ENCODE measurements at regions not wholly inside any gene's neighbourhood (a gene's known extent, or its start where the extent isn't known, plus 50 kb on each side); places are given as distances from the start of the nearest gene placed in this dataset.

DNA sequence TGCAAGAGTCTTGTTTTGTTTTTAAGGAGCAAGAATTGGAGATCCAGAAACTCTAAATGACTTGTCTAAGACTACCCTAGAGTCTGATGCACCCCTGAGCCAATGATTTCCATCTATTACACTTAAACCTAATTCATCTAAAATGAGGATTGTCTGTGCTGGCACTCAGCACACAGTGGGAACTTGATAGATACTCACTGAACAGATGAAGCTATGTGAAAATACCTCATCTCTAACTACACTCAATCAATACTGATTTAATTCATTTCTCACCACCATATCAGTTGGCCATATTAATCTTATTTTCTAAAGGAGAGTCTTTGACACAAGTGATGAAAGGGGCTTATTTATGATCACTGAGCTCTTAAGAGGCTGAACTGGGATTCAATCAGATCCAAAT is 262.1 kb downstream of the HS3ST1 start:
- TF ChIP-seq CTCF (IDR thresholded peaks at IDR 0.05) = no peak
- no peak for TF ChIP-seq POLR2A (IDR thresholded peaks at IDR 0.05)
- TF ChIP-seq POLR2AphosphoS5 (IDR thresholded peaks at IDR 0.05) = no peak
- no peak for TF ChIP-seq EP300 (IDR thresholded peaks at IDR 0.05)
- no peaks in the 10 kb centered on the region for H3K4me1 ChIP-seq
- ATAC-seq = no peak

DNA sequence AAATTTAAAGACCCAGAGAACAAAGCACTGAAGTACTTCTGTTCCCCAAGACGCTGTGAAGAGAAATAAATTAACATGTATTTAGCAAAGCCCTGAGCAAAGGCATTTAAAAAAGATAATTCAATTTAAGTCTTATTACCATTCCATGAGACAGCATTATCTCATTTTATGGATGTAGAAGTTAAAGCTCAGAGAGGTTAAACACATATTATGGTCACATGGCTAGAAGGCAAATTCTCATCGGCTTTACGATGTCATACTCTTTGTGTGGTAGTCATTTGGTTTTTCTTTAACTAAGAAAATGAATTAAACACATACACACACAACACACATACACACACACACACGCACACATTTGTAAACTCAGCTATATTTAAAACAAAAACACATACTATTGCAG is 262.7 kb downstream of the HS3ST1 start:
- WGBS, 2 donors (ENCODE audit: low coverage in 1 of 2) = 77 to 92% methylated on average over 4 of the region's 4 CpGs
- H3K4me3 ChIP-seq = no peak overlapping the region
- no peaks in the 10 kb centered on the region for H3K4me1 ChIP-seq
- no peaks in the 10 kb centered on the region for H3K9me3 ChIP-seq
- no peaks in the 10 kb centered on the region for H3K27me3 ChIP-seq
- H3K27ac ChIP-seq = no peak overlapping the region
- TF ChIP-seq CTCF (IDR thresholded peaks at IDR 0.05) (no peak), POLR2A (IDR thresholded peaks at IDR 0.05) (no peak)
- no peak for ATAC-seq
- no peaks in the 10 kb centered on the region for H3K36me3 ChIP-seq

More for the DNA sequence above, 262.1 kb downstream of the HS3ST1 start:
- Histone ChIP-seq H3K9me3 (no peaks in the 10 kb centered on the region), H3K27ac (no peak overlapping the region), H3K27me3 (no peaks in the 10 kb centered on the region), H3K4me3 (no peak overlapping the region), H3K36me3 (no peaks in the 10 kb centered on the region)

DNA sequence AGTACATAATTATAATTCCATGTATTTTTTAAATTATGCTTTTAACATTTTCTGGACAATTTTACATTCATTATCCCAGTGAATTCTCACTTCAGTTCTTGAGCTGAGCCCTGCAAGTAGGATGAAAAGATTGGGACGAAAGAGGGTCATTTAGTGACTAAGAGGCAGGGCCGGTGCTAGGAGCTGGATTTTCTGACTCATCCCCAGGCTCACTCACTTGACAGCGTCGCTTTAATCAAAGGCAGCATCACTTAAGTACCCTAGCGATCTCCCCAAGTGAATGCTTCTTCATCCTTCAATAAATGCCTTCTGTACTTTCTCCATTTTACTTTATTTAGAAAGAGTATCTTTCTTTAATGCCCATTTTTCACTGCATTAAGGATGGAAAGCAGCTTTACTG is 263.6 kb downstream of the HS3ST1 start:
- WGBS, 2 donors (ENCODE audit: low coverage in 1 of 2) = 34 to 54% methylated on average over 3 to 5 of the region's 5 CpGs
- H3K36me3 ChIP-seq = no peaks in the 10 kb centered on the region

GRCh38 chr4:11160288-11160687 is 268.4 kb downstream of the HS3ST1 start:
- Histone ChIP-seq H3K9me3 (no peaks in the 10 kb centered on the region), H3K4me1 (peaks cover 0 to 4% (median 0%) of the 10 kb centered on the region in 3 donors), H3K27me3 (no peaks in the 10 kb centered on the region), H3K4me3 (no peak overlapping the region), H3K36me3 (no peaks in the 10 kb centered on the region), H3K27ac (no peak overlapping the region)
- TF ChIP-seq CTCF (IDR thresholded peaks at IDR 0.05) (no peak), POLR2AphosphoS5 (IDR thresholded peaks at IDR 0.05) (no peak), EP300 (IDR thresholded peaks at IDR 0.05) (no peak), POLR2A (IDR thresholded peaks at IDR 0.05) (no peak)
- ATAC-seq = no peak

More for the DNA sequence above, 263.6 kb downstream of the HS3ST1 start:
- Histone ChIP-seq H3K9me3 (no peaks in the 10 kb centered on the region), H3K4me3 (no peak overlapping the region), H3K27me3 (no peaks in the 10 kb centered on the region), H3K4me1 (no peaks in the 10 kb centered on the region), H3K27ac (no peak overlapping the region)
- TF ChIP-seq POLR2AphosphoS5 (IDR thresholded peaks at IDR 0.05) = no peak
- no peak for ATAC-seq

GRCh38 chr4:11158971-11159370 is 269.7 kb downstream of the HS3ST1 start:
- 67 to 86% methylated on average over 1 of the region's 1 CpG for WGBS, 2 donors (ENCODE audit: low coverage in 1 of 2)
- H3K27ac ChIP-seq = no peak overlapping the region

More at GRCh38 chr4:11158971-11159370, 269.7 kb downstream of the HS3ST1 start:
- no peak for TF ChIP-seq CTCF (IDR thresholded peaks at IDR 0.05)
- no peak for TF ChIP-seq POLR2A (IDR thresholded peaks at IDR 0.05)
- no peak for TF ChIP-seq EP300 (IDR thresholded peaks at IDR 0.05)
- no peak for TF ChIP-seq POLR2AphosphoS5 (IDR thresholded peaks at IDR 0.05)
- Histone ChIP-seq H3K27me3 (no peaks in the 10 kb centered on the region), H3K4me1 (peaks cover 0 to 9% (median 0%) of the 10 kb centered on the region in 3 donors), H3K4me3 (no peak overlapping the region), H3K9me3 (no peaks in the 10 kb centered on the region), H3K36me3 (no peaks in the 10 kb centered on the region)
- no peak for ATAC-seq

Data from gastroesophageal sphincter (tissue), 4 donors.